ENCODE measurements at regions not wholly inside any gene's neighbourhood (a gene's known extent, or its start where the extent isn't known, plus 50 kb on each side); places are given as distances from the start of the nearest gene placed in this dataset.

DNA sequence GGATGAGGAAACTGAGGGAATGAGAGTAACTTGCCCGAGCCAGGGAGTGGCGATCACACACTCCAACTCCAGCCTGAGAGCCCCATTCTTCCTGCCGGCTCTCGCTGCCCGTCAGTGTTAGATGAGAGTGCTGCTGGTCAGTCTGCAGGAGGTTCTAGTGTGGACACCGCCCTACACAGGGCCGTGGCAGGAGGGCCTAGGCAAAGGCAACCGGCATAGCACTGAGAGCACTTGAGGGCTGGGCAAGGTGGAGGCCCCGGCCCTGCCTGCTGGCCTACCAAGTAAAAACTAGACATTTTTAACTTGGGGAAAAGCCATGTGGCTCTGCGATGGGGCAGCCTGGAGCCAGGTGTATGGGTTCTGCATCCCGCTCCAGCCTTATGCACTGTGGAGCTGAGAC lies 354.8 kb downstream of the SEC14L1 start:
- no peak for DNase-seq (ENCODE audit: low read depth in 2 of 2)

GRCh38 chr17:77496401-77496801 lies 355.6 kb downstream of the SEC14L1 start:
- DNase-seq (ENCODE audit: low read depth in 2 of 2), result no peak

- no peak for DNase-seq (ENCODE audit: low read depth in 2 of 2)
These were observed 356.2 kb downstream of the SEC14L1 start for GRCh38 chr17:77496831-77497577.

DNA sequence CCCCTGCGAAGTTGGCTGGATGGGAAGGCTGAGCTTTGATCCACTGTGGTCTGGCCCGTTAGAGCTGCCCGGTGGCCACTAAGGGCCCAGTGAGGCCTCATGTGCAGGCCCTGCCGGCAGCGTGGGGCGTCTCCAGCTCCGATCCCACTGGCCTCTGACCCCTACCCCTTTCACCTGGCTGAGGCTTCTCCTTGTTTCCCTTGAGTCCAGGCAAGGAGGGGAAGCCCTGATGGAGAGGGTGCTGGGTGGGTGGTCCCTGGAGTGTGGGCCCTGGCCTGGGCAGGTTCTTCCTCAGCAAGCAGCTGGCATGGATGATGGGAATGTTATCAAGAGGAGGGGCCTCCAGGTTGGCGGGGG lies 356.8 kb downstream of the SEC14L1 start:
- no peak for DNase-seq (ENCODE audit: low read depth in 2 of 2)

GRCh38 chr17:77498091-77498741 lies 357.4 kb downstream of the SEC14L1 start:
- DNase-seq (ENCODE audit: low read depth in 2 of 2), result no peak

DNA sequence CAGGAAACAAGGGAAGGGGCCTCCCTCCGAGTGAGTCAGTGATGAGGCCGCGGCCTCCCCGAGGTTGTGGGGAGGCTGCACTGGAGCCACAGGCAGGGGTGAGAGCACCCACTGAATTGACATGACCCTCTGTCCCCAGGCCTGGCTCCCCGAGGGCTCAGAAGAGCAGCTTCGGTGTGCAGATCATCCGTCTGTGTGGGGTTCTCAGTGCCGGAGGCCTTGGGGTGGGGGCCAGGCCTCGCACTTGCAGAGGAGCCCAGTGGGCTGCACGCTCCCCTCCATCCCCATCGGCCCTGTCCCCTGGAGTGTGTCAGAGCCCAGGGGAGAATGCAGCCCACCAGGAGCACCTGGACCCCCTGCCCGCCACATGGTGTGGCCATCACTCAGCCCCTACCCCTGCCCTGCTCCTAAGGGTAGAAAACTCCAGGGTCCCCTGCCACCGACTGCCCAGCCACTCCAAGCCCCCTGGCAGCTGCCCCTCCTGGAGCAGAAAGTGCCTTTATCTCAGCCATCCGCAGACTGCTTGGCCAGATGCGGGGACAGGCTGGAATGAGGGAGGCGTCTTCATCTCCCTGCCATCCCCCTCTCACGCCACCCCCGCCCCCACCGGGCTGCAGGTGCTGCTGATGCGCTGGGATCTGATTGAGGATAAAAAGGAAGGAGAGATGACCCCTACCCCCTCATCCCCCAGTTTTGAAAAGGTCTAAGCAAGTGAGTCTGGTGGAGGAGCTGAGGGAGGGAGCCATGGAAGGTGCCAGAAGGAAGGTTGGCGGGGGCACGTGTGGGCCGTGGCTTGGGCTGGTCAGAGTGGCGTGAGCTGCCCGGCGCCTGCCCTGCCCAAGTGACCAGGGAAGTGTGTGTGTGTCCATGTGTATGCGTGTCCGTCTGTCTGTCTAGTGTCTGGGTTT lies 358.3 kb downstream of the SEC14L1 start:
- no peak for DNase-seq (ENCODE audit: low read depth in 2 of 2)

DNA sequence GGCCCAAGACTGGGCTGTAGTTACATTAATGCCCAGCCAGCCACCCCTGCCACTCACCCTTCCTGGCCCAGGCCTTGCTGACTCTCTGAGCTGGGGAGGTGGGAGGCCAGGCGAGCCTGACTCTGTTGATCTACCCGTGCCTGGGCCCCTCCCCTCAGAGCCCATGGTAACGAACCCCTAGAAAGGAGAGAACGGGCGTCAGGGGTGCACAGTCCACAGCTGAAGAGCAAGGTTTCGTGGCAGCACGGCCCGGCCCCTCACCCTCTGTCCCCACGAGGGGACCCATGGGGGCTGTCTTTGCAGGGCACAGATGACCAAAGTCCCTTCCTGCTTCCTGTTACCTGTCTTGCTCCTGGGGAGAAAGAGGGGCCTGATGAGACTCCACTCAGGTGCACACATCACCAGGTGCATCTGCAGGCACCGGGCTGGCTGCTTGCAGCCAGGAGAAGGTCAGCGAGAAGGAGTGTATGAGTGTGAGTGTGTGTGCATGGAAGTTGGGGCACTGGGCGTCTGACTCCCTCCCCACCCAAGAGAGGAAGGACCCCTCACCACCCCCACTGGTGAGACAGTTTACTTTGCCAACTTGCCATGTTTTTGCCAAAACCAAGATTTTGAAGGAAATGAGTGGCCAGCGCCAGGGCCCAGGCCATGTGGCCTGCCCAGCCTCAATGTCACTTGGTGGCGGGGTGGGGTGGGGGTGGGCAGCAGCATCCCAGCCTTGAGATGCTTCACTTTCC lies 359.1 kb downstream of the SEC14L1 start:
- no peak for DNase-seq (ENCODE audit: low read depth in 2 of 2)

DNA sequence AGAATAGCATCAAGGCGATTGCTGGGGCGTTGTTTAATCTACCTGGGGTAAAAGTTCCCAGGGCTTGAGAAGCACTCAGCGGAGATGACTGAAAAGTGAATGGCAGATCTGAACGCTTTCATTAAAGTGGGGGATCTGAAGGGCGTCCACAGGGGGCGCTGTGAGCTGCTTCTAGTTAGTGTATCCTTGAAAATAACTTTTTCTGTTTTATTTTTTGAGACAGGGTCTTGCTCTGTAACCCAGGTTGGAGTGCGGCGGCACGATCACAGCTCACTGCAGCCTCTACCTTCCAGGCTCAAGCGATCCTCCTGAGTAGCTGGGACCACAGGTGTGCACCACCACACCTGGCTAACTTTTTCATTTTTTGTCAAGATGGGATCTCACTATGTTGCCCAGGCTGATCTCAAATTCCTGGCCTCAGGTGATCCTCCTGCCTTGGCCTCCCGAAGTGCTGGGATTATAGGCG lies 360.4 kb downstream of the SEC14L1 start:
- peak in 1 of 2 donors; percentile 21 for DNase-seq (ENCODE audit: low read depth in 2 of 2)

- no peak for DNase-seq (ENCODE audit: low read depth in 2 of 2)
These were observed 361.2 kb downstream of the SEC14L1 start for GRCh38 chr17:77501751-77502625.

DNA sequence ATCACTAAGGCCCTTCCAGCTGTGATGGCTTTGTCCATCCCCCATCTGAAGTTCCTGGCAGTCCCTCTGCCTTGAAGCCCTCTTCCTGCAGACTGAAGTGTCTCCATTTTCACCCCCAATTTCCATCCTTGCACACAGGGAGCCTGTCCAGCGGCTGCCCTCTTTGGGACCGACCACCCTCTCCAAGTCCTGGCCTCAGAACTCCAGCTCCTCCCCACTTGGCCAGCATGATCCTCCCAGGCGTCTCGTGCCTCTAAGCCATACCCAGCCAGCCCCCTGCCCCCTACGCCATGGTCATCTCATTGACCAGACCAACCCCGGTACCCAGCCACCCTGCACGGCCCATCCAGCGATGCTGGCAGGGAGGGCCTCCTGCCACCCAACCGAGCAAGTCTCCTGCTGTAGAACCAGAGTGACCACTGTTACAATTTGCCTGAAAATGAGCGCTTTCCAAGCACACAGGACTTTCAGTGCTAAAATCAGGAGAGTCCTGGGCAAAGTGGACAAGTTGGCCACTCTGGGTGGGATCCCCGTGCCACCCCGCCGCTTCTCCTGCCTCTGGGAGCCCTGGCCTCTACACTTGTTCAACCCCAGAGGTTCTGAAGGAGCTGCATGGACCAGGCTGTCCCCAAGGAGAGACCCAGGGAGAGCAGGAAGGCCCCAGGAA lies 362.0 kb downstream of the SEC14L1 start:
- no peak for DNase-seq (ENCODE audit: low read depth in 2 of 2)

- no peak for DNase-seq (ENCODE audit: low read depth in 2 of 2)
These were observed 362.5 kb downstream of the SEC14L1 start for GRCh38 chr17:77503293-77503655.

DNA sequence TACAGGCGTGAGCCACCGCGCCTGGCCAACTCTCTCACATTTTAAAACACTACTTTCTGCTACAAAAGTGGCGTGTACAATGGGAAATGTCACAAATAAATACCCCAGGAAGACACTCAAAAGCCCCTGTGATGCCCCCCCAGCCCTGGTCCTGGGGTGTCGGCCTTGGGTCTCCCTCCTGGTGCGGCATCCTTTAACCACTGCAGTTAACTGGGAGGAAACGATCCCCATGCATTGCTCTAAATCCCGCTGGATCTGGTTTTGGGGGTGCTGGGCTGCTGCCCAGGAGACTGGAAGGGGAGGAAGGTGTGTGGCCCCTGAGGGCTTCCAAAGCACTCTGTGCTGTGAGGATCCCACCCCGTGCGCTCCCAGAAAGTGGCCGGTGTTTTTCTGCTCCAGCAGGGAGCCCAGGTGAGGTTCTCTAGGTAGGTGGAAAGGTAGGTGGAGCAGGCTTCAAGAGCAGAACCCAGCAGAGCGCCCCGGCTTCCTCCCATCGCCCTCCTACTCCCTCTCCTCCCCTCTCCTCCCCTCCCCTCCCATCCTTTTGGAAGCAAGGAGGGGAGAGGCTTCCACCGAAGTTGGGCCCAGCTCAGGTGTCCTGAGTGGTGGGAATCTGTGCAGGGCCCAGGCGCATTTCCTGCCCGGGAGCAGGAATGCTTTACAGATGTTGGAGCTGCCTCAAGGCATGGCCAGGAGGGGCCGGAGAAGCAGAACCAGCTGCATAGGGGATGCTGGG lies 363.3 kb downstream of the SEC14L1 start:
- DNase-seq (ENCODE audit: low read depth in 2 of 2), result no peak

- no peak for DNase-seq (ENCODE audit: low read depth in 2 of 2)
These were observed 363.9 kb downstream of the SEC14L1 start for GRCh38 chr17:77504652-77505155.

DNA sequence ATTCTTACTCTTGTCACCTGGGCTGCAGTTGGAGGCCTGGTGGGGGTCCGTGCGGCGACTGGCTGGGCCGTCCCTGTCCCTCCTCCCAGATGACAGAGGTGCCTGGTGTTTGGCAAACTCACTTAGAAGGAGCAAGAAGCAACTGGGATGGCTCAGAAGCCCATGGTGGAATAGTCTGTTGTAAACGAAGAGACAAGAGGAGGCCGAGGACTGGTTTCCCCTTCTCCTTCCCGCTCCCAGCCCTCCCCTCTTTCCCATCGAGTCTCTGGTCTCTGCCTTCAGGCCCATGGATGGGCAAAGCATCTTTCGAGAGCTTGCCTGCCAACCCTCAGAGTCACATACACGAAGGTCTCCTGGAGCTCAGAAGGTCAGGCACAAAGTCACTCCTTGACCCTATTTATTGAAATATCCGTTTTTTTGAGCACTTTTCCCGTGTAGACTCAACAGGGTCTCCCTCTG lies 364.4 kb downstream of the SEC14L1 start:
- DNase-seq (ENCODE audit: low read depth in 2 of 2), result no peak

- no peak for DNase-seq (ENCODE audit: low read depth in 2 of 2)
These were observed 365.7 kb downstream of the SEC14L1 start for GRCh38 chr17:77506371-77506991.

DNA sequence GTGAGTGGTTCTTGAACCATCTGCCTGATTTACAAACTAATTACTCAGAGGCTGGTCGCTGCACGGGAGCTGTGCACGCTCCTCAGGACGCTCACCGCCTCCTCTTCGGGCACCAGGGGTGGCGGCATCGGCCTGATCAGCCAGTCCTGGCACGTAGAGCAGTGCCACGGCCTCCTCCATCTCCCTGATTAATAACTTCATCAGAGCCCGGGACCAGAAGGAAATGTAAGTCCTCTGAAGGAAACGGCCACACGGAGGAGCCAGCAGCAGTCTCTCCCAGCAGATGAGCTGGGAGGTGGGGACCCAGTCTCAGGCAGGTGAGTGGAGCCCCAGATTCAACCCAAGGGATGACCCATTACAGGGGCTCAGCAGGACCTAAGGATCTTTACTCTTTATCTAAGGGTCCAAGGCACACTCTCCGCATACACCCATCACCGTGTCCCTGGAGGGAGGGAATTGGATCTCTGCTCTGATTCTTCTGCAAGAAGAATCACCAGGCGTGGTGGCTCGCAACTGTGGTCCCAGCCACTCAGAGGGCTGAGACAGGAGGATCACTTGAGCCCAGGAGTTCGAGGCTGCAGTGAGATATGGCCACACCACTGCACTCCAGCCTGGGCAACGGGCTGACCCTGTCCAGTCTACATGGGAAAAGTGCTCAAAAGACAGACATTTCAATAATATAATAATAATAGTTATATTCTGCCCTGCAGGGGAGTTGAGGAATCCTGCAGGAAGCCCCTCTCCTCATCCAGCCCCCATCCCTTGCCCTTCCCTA lies 366.5 kb downstream of the SEC14L1 start:
- no peak for DNase-seq (ENCODE audit: low read depth in 2 of 2)

GRCh38 chr17:77508047-77508715 lies 367.4 kb downstream of the SEC14L1 start:
- no peak for DNase-seq (ENCODE audit: low read depth in 2 of 2)
